Trophoblast cell (in vitro differentiated cells and primary cell): ENCODE measurements at regions not wholly inside any gene's neighbourhood (a gene's known extent, or its start where the extent isn't known, plus 50 kb on each side); places are given as distances from the start of the nearest gene placed in this dataset.

Experiments
- DNase-seq, 2 donors: peaks; one replicate each; pipeline ENCODE4 v3.0.0-alpha.2; 2016
- H2AFZ ChIP-seq: 2 replicates; pipeline ENCODE4 v1.6.1; 2013; ENCODE audit warnings: low read length, moderate library complexity, mild to moderate bottlenecking; ENCODE audit not compliant: insufficient read depth, poor library complexity
- H2AK5ac ChIP-seq: 2 replicates; pipeline ENCODE4 v1.6.1; 2013; ENCODE audit warnings: mild to moderate bottlenecking, low read length
- H2BK120ac ChIP-seq: 2 replicates; pipeline ENCODE4 v1.6.1; 2013; ENCODE audit warnings: low read length, mild to moderate bottlenecking, moderate library complexity; ENCODE audit not compliant: insufficient read depth, poor library complexity
- H2BK12ac ChIP-seq: 2 replicates; pipeline ENCODE4 v1.6.1; 2013; ENCODE audit warnings: mild to moderate bottlenecking, low read length, moderate library complexity
- H2BK5ac ChIP-seq: 2 replicates; pipeline ENCODE4 v1.6.1; 2013; ENCODE audit warnings: low read length, low read depth, moderate library complexity, mild to moderate bottlenecking; ENCODE audit not compliant: poor library complexity
- H3K14ac ChIP-seq: 2 replicates; pipeline ENCODE4 v1.6.1; 2013; ENCODE audit warnings: mild to moderate bottlenecking, low read length
- H3K18ac ChIP-seq: 2 replicates; pipeline ENCODE4 v1.6.1; 2013; ENCODE audit warnings: mild to moderate bottlenecking, low read length
- H3K23ac ChIP-seq: 2 replicates; pipeline ENCODE4 v1.6.1; 2013; ENCODE audit warnings: low read length
- H3K27ac ChIP-seq: 2 replicates; pipeline ENCODE4 v1.5.1; 2013; ENCODE audit warnings: low read depth, mild to moderate bottlenecking, inconsistent platforms, low read length, moderate library complexity
- H3K27me3 ChIP-seq: 2 replicates; pipeline ENCODE4 v1.6.1; 2013; ENCODE audit warnings: inconsistent platforms, mild to moderate bottlenecking, low read length, moderate library complexity; ENCODE audit not compliant: insufficient read depth
- H3K36me3 ChIP-seq, 2 experiments: 1 replicate in 1 of 2; 2 replicates in 1 of 2; pipeline ENCODE4 v1.6.1; 2013; ENCODE audit warnings: low read length in 2 of 2, mild to moderate bottlenecking in 2 of 2, moderate library complexity in 1 of 2; ENCODE audit not compliant: insufficient read depth in 2 of 2, control insufficient read depth in 1 of 2
- H3K4ac ChIP-seq: 2 replicates; pipeline ENCODE4 v1.6.1; 2013; ENCODE audit warnings: low read depth, mild to moderate bottlenecking, low read length, moderate library complexity
- H3K4me1 ChIP-seq, 2 experiments: 1 replicate in 1 of 2; 2 replicates in 1 of 2; pipeline ENCODE4 v1.6.1; 2013; ENCODE audit warnings: low read length in 2 of 2, mild to moderate bottlenecking in 2 of 2, moderate library complexity in 1 of 2; ENCODE audit not compliant: insufficient read depth in 2 of 2, control insufficient read depth in 1 of 2
- H3K4me2 ChIP-seq: 2 replicates; pipeline ENCODE4 v1.6.1; 2013; ENCODE audit warnings: inconsistent platforms, mild to moderate bottlenecking, low read length, moderate library complexity
- H3K4me3 ChIP-seq: 2 replicates; pipeline ENCODE4 v1.5.1; 2013; ENCODE audit warnings: mild to moderate bottlenecking, low read depth, low read length, inconsistent platforms
- H3K79me1 ChIP-seq: one replicate; pipeline ENCODE4 v1.6.1; 2013; ENCODE audit warnings: low read length
- H3K79me2 ChIP-seq: 2 replicates; pipeline ENCODE4 v1.6.1; 2013; ENCODE audit warnings: low read length, mild to moderate bottlenecking; ENCODE audit not compliant: control insufficient read depth, insufficient read depth, poor library complexity
- H3K9ac ChIP-seq: 2 replicates; pipeline ENCODE4 v1.6.1; 2013; ENCODE audit warnings: mild to moderate bottlenecking, low read length
- H3K9me3 ChIP-seq: 2 replicates; pipeline ENCODE4 v1.6.1; 2013; ENCODE audit warnings: low read depth, mild to moderate bottlenecking, control low read depth, inconsistent platforms, low read length; ENCODE audit not compliant: insufficient read depth
- H4K12ac ChIP-seq: 2 replicates; pipeline ENCODE4 v1.6.1; 2013; ENCODE audit warnings: low read depth, mild to moderate bottlenecking, low read length, moderate library complexity
- H4K8ac ChIP-seq: 2 replicates; pipeline ENCODE4 v1.6.1; 2013; ENCODE audit warnings: low read depth, mild to moderate bottlenecking, low read length, moderate library complexity
- H4K91ac ChIP-seq: one replicate; pipeline ENCODE4 v1.6.1; 2013; ENCODE audit warnings: low read depth, mild to moderate bottlenecking, low read length, moderate library complexity
- WGBS: extraction: QIAGEN DNeasy Blood & Tissue Kit; methylation state at CpG from one replicate; pipeline ENCODE4 v1.1.7; 2013; ENCODE audit warnings: missing lambda C conversion rate; ENCODE audit not compliant: insufficient read length, insufficient coverage; ENCODE audit errors: extremely low coverage; 5-methylcytosine and 5-hydroxymethylcytosine counted together

GRCh38 chr4:177194906-177195305 lies 114.8 kb upstream of the NEIL3 start:
- no peak overlapping the region for H2AFZ ChIP-seq
- no peak overlapping the region for H3K18ac ChIP-seq
- no CpG with 5 or more reads among the region's 7 CpGs for WGBS
- no peak overlapping the region for H4K91ac ChIP-seq
- H3K9ac ChIP-seq: no peak overlapping the region
- no peak overlapping the region for H3K4me2 ChIP-seq
- H3K36me3 ChIP-seq: no peaks in the 10 kb centered on the region
- H3K4ac ChIP-seq: no peak overlapping the region
- H3K27ac ChIP-seq: no peak overlapping the region
- H3K14ac ChIP-seq: no peak overlapping the region
- DNase-seq: no peak
- no peaks in the 10 kb centered on the region for H3K9me3 ChIP-seq
- no peak overlapping the region for H2BK120ac ChIP-seq
- H2BK12ac ChIP-seq: no peak overlapping the region
- no peak overlapping the region for H4K8ac ChIP-seq
- H2BK5ac ChIP-seq: no peak overlapping the region
- no peaks in the 10 kb centered on the region for H3K79me1 ChIP-seq
- H3K4me3 ChIP-seq: no peak overlapping the region
- no peaks in the 10 kb centered on the region for H3K79me2 ChIP-seq
- H3K27me3 ChIP-seq: no peaks in the 10 kb centered on the region
- no peak overlapping the region for H4K12ac ChIP-seq
- H2AK5ac ChIP-seq: no peak overlapping the region
- no peaks in the 10 kb centered on the region for H3K4me1 ChIP-seq
- no peak overlapping the region for H3K23ac ChIP-seq

- no peaks in the 10 kb centered on the region for H3K79me1 ChIP-seq
- no peak overlapping the region for H3K27ac ChIP-seq
- no peak overlapping the region for H2BK5ac ChIP-seq
- no peak overlapping the region for H3K4me3 ChIP-seq
- WGBS: no CpG with 5 or more reads among the region's 2 CpGs
- H3K36me3 ChIP-seq: no peaks in the 10 kb centered on the region
- DNase-seq: no peak
- H4K8ac ChIP-seq: no peak overlapping the region
- no peaks in the 10 kb centered on the region for H3K79me2 ChIP-seq
- no peak overlapping the region for H2BK12ac ChIP-seq
- no peak overlapping the region for H3K18ac ChIP-seq
- H3K9ac ChIP-seq: no peak overlapping the region
- H3K14ac ChIP-seq: no peak overlapping the region
- no peak overlapping the region for H2BK120ac ChIP-seq
- no peak overlapping the region for H4K12ac ChIP-seq
- H3K4me1 ChIP-seq: no peaks in the 10 kb centered on the region
- no peak overlapping the region for H2AK5ac ChIP-seq
- H3K4me2 ChIP-seq: no peak overlapping the region
- H4K91ac ChIP-seq: no peak overlapping the region
- no peak overlapping the region for H3K4ac ChIP-seq
- H3K23ac ChIP-seq: no peak overlapping the region
- H2AFZ ChIP-seq: no peak overlapping the region
- H3K27me3 ChIP-seq: no peaks in the 10 kb centered on the region
- no peaks in the 10 kb centered on the region for H3K9me3 ChIP-seq
Measured at GRCh38 chr4:177196615-177197014, 113.1 kb upstream of the NEIL3 start.

- Histone ChIP-seq H3K9ac (no peak overlapping the region), H3K27me3 (no peaks in the 10 kb centered on the region), H4K91ac (no peak overlapping the region), H3K79me1 (no peaks in the 10 kb centered on the region), H2BK12ac (no peak overlapping the region), H3K14ac (no peak overlapping the region), H3K79me2 (no peaks in the 10 kb centered on the region), H3K27ac (no peak overlapping the region), H3K4me3 (no peak overlapping the region), H2AFZ (no peak overlapping the region), H2BK120ac (no peak overlapping the region), H3K4ac (no peak overlapping the region), H3K4me2 (no peak overlapping the region), H2AK5ac (no peak overlapping the region), H3K9me3 (no peaks in the 10 kb centered on the region), H4K12ac (no peak overlapping the region), H3K18ac (no peak overlapping the region), H3K36me3 (no peaks in the 10 kb centered on the region), H4K8ac (no peak overlapping the region), H3K23ac (no peak overlapping the region), H2BK5ac (no peak overlapping the region), H3K4me1 (no peaks in the 10 kb centered on the region)
- whole genome bisulfite sequencing: no CpG with 5 or more reads among the region's 1 CpG
- DNase-seq: no peak
Measured at GRCh38 chr4:177201614-177202013, 108.1 kb upstream of the NEIL3 start.

DNA sequence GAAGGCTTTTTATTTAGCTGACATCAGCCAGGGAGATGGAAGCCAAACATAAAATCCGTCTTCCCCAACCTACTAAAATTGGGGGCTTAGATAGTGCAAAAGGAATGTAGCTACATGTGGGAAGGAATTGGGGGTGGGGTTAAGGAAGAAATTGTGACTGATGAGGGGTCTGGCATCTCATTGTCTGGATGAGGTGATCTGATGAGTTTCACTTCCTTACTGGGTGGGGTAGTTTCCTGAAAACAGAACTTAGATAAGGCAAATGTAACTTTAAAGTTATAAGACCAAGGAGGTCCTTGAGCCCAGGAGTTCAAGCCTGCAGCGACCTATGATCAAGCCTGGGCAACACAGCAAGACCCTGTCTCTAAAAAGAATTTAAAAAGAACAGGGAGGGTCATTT lies 105.5 kb upstream of the NEIL3 start:
- Histone ChIP-seq H4K8ac (no peak overlapping the region), H3K4ac (no peak overlapping the region), H3K79me1 (no peaks in the 10 kb centered on the region), H3K27ac (no peak overlapping the region), H3K18ac (no peak overlapping the region), H3K79me2 (no peaks in the 10 kb centered on the region), H2AFZ (no peak overlapping the region), H3K9ac (no peak overlapping the region), H2BK120ac (no peak overlapping the region), H4K12ac (no peak overlapping the region), H3K4me3 (no peak overlapping the region), H2BK5ac (no peak overlapping the region), H3K27me3 (no peaks in the 10 kb centered on the region), H3K4me2 (no peak overlapping the region), H3K36me3 (no peaks in the 10 kb centered on the region), H2AK5ac (no peak overlapping the region), H3K23ac (no peak overlapping the region), H3K14ac (no peak overlapping the region), H3K4me1 (no peaks in the 10 kb centered on the region), H4K91ac (no peak overlapping the region), H2BK12ac (no peak overlapping the region), H3K9me3 (no peaks in the 10 kb centered on the region)
- DNase-seq: no peak
- WGBS: no CpG with 5 or more reads among the region's 2 CpGs
